Psoas muscle (tissue), 7 donors: ENCODE measurements at regions not wholly inside any gene's neighbourhood (a gene's known extent, or its start where the extent isn't known, plus 50 kb on each side); places are given as distances from the start of the nearest gene placed in this dataset.

Source experiments
- ATAC-seq, 4 donors: fragments of 200-7000 bp; cut with Tn5 transposase; one replicate each; pipeline ENCODE4 v1.9.1; 2020; ENCODE audit warnings: moderate library complexity in 3 of 4, mild to moderate bottlenecking in 2 of 4
- DNase-seq, 2 donors: peaks; one replicate each; pipeline ENCODE4 v3.0.0-alpha.2; 2020
- H3K27ac ChIP-seq: fragments of 200-600 bp; one replicate; pipeline ENCODE4 v1.8.0; 2022
- H3K27me3 ChIP-seq, 3 donors: fragments of 200-600 bp in 1 of 3; one replicate each; pipeline versions ENCODE4 v1.6.1 to v1.8.0; 2013 to 2022; ENCODE audit warnings: low read length in 2 of 3, mild to moderate bottlenecking in 2 of 3, moderate library complexity in 1 of 3; ENCODE audit not compliant: insufficient read depth in 3 of 3
- H3K36me3 ChIP-seq, 2 donors: fragments of 200-600 bp in 1 of 2; one replicate each; pipeline versions ENCODE4 v1.6.1 to v1.8.0; 2013 to 2022; ENCODE audit warnings: low read depth in 1 of 2, mild to moderate bottlenecking in 1 of 2, moderate library complexity in 1 of 2; ENCODE audit not compliant: insufficient read depth in 1 of 2
- H3K4me1 ChIP-seq: fragments of 200-600 bp; one replicate; pipeline ENCODE4 v1.8.0; 2022
- H3K4me3 ChIP-seq: fragments of 200-600 bp; one replicate; pipeline ENCODE4 v1.8.0; 2022; ENCODE audit warnings: mild to moderate bottlenecking
- H3K9me3 ChIP-seq: fragments of 200-600 bp; one replicate; pipeline ENCODE4 v1.8.0; 2022
- CTCF ChIP-seq: fragments of 200-600 bp; IDR thresholded peaks from one replicate; pipeline ENCODE4 v1.8.0; 2022; ENCODE audit warnings: antibody characterized with exemption
- WGBS, 3 donors: extraction: QIAGEN DNeasy Blood & Tissue Kit; methylation state at CpG; one replicate each; pipeline versions ENCODE4 v1.1.6 to v1.1.7; 2013; 5-methylcytosine and 5-hydroxymethylcytosine counted together
- intact Hi-C, 2 donors: fragments of 100-400 bp; cut with DNase I; formaldehyde crosslinking; loops; one replicate each; pipeline versions ENCODE4 v1.11.0 to v1.14.2; 2022
- donor health status: healthy with polysubstance abuse.
- donor health status: DM: no; HTN: no; CAD: no; lungs with moderate emphysema.
- donor health status: Bipolar disorder and iron deficiency.
- donor health status: healthy.
- donor health status: DM: yes; HTN: yes; CAD: no.
- donor health status: DM: no; HTN: no; CAD: no.
- donor health status: DM: yes; HTN: yes; CAD: no.

GRCh38 chr10:109464949-109465348 lies 458.4 kb downstream of the XPNPEP1 start:
- intact Hi-C loops = no loop called here
- WGBS, 3 donors = 38 to 63% (median 62%) methylated on average over 3 of the region's 3 CpGs
- Histone ChIP-seq H3K27ac (no peak overlapping the region), H3K27me3 (peaks cover 0 to 2% (median 0%) of the 10 kb centered on the region in 3 donors), H3K4me1 (no peaks in the 10 kb centered on the region), H3K36me3 (no peaks in the 10 kb centered on the region), H3K4me3 (no peak overlapping the region), H3K9me3 (no peaks in the 10 kb centered on the region)
- no peak for TF ChIP-seq CTCF
- no peak for DNase-seq
- no peak for ATAC-seq

- Histone ChIP-seq H3K27ac (no peak overlapping the region), H3K9me3 (no peaks in the 10 kb centered on the region), H3K36me3 (no peaks in the 10 kb centered on the region), H3K27me3 (peaks cover 4 to 15% (median 15%) of the 10 kb centered on the region in 3 donors), H3K4me3 (no peak overlapping the region), H3K4me1 (no peaks in the 10 kb centered on the region)
- no peak for ATAC-seq
- WGBS, 3 donors = 5 to 10% (median 10%) methylated on average over 6 to 9 of the region's 9 CpGs
- intact Hi-C loops = no loop called here
- no peak for DNase-seq
- TF ChIP-seq CTCF = no peak
Observed at GRCh38 chr10:109457302-109457638, 466.0 kb downstream of the XPNPEP1 start.

GRCh38 chr10:109456566-109457301 lies 466.6 kb downstream of the XPNPEP1 start:
- intact Hi-C loops = no loop called here
- ATAC-seq (no peak), DNase-seq (no peak)
- TF ChIP-seq CTCF = no peak
- no peak overlapping the region for H3K4me3 ChIP-seq
- no peaks in the 10 kb centered on the region for H3K36me3 ChIP-seq
- H3K27me3 ChIP-seq = peaks cover 4 to 15% (median 15%) of the 10 kb centered on the region in 3 donors
- WGBS, 3 donors = 1 to 2% (median 2%) methylated on average over 36 to 59 of the region's 59 CpGs
- no peaks in the 10 kb centered on the region for H3K9me3 ChIP-seq
- no peaks in the 10 kb centered on the region for H3K4me1 ChIP-seq
- no peak overlapping the region for H3K27ac ChIP-seq

- TF ChIP-seq CTCF = no peak
- H3K36me3 ChIP-seq = no peaks in the 10 kb centered on the region
- intact Hi-C loops = no loop called here
- H3K27me3 ChIP-seq = peaks cover 4 to 15% (median 15%) of the 10 kb centered on the region in 3 donors
- H3K27ac ChIP-seq = no peak overlapping the region
- no peak for DNase-seq
- no peak overlapping the region for H3K4me3 ChIP-seq
- H3K4me1 ChIP-seq = no peaks in the 10 kb centered on the region
- 27 to 39% (median 33%) methylated on average over 1 of the region's 1 CpG for WGBS, 3 donors
- H3K9me3 ChIP-seq = no peaks in the 10 kb centered on the region
- no peak for ATAC-seq
Observed at GRCh38 chr10:109454691-109455090, 468.6 kb downstream of the XPNPEP1 start.

GRCh38 chr10:109451879-109452278 lies 471.4 kb downstream of the XPNPEP1 start:
- intact Hi-C loops = no loop called here
- no peak for ATAC-seq
- DNase-seq = no peak
- Histone ChIP-seq H3K4me1 (no peaks in the 10 kb centered on the region), H3K4me3 (no peak overlapping the region), H3K27ac (no peak overlapping the region), H3K27me3 (peaks cover under 1 to 10% (median 8%) of the 10 kb centered on the region in 3 donors), H3K9me3 (no peaks in the 10 kb centered on the region), H3K36me3 (no peaks in the 10 kb centered on the region)
- WGBS, 3 donors = 29 to 74% (median 70%) methylated on average over 2 of the region's 2 CpGs
- TF ChIP-seq CTCF = no peak
